ENCODE measurements at regions not wholly inside any gene's neighbourhood (a gene's known extent, or its start where the extent isn't known, plus 50 kb on each side); places are given as distances from the start of the nearest gene placed in this dataset.

GRCh38 chr7:52506325-52506724, 529.1 kb upstream of the POM121L12 start (continued):
- TF ChIP-seq E2F6 (IDR thresholded peaks at IDR 0.05) (no peak), GTF2F1 (IDR thresholded peaks at IDR 0.05; ENCODE audit: borderline replicate concordance, low read depth, low read length) (no peak), RFX5 (IDR thresholded peaks at IDR 0.05; ENCODE audit: borderline replicate concordance, low read depth, low read length) (no peak), ASH2L (IDR thresholded peaks at IDR 0.05; ENCODE audit: low read length) (no peak)

Measured in H1 (cell line).